ENCODE measurements at regions not wholly inside any gene's neighbourhood (a gene's known extent, or its start where the extent isn't known, plus 50 kb on each side); places are given as distances from the start of the nearest gene placed in this dataset.

DNA sequence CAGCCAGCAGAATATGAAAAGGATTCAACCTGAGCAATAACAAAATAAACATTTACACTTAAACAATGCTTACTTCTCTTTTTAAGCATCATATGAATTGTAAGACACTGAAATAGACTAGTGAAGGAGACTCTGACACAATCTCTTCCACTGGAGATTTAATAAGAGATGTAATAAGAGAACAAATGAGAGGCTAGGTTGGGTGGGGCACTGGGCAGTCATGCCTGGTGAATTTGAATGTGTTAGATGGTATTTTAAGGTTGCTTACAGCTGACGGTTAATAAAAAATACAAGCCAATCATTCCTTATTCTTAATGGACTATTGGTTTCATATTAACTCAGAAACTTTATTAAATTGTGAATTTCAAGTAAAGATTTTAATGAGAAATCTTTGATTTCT, 105.9 kb upstream of the TARS1 start:
- no peak for DNase-seq

DNA sequence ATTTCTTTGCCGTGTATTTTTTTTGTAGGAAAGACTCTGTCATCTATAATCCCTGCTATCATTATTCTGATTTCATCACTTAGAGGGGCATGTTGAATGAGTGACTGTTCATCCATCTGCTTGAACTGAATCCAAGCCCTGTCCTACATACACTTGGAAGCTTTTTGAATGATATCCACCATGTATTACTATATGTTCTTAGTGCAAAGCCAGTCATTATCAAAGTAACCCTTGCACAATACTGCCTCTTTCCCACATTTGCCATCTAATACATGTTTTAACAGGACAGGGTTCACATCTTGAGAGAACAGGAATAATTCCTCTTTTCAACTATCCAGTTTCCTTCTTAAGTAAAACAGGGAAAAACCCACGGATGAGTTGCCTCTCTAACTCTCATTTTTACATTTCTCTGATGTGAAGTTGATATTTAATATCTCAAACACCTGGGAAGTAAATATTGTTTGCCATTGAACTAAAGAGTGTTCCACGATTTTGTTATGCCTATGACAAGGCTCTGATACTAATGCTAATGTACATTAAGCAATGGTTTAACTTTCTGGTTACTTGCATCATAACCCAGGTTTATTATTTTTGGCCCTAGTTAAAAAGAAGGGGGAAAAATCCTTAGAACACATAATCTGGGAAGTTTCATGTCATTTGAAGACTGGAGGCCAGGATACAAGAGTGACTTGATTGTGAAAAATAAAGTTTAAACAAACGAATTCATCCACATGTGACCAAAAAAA, 103.7 kb upstream of the TARS1 start:
- DNase-seq = peak; percentile 1

DNA sequence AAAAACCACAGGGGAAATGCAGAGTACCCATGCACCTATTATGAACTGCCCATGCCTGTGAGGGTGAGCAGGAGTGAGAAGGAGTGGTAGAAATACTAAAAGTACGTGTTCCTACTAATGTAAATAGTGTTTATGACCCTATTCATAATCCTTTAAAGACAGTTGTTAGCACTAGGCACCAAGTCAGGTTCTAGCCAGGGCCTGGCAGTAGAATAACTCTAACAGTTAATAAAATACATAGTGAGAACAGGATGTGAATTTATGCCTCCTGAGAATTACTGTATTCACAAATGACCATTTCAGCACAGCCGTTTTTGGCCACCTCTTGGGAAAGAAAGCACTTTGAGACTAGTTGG, 103.2 kb upstream of the TARS1 start:
- DNase-seq = no peak

DNA sequence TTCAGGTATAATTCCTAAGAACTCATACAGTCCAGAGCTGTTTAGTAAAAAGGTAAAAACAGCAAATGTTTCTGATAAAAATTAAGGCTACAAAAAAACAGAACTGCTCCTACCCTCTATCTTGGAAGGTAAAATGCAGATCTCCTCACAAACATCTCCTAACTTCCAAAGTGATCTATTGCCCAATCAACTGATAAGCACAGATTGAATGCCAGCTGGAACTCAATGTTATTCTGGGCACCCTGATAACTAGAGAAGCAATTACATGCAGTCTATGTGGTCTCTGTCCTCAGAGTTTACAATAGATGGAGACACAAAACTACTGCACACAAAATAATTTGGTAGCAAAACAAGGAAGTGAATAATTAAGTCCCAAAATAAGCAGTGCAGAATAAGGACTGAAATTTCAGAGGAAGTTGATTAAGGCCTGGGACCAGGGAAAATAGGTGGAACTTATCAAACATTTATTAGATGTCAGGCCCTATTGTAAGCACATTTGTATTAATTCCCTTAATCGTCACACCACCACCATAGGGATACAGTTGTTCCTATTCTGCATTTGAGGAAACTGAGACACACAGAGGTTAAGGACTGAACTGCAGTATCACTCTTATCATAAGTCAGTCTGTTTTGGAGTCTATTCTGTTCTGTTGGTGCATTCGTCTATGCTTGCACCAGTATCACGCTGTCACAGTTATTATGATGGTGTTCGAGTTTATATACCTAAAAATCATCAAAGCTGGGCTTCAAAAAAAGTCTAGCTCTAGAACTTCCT, 102.2 kb upstream of the TARS1 start:
- DNase-seq = no peak

DNA sequence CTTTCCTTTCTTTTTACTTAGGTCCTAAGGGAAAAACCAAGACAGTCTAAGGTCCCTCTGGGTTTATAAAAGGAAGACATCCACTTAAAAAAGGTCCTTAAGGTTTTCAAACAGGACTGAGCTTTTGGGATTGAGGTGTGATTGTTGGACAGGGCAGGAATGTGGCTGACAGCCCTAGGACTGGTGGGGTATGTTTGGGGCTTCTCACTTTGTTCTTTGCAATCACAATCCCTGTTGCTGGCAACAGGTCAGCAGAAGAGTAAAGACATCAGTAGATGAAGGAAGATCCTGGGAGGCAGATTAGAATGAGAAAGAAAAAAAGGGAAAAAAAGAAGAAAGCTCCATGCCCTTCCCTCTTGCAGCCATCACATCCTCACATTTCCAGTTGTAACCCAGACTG, 101.4 kb upstream of the TARS1 start:
- no peak for DNase-seq

DNA sequence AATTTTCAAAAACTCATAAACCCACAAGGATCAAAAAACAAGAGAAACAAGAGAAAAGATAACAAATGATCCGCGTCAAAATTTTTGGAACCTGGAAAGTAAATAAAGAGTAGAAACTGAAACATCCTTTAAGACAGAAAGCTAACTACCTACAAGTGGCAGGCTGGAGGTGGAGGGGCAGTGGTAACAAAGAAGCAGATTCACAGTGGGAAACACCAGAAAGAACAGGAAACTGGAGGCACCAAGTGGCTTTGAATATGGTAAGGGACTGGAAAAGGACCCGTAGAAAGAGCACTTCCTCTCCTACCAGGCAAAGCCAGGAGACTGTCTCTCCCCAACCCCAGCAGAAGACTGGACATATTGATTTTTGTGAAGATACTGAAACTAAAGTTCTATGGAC, 100.6 kb upstream of the TARS1 start:
- DNase-seq = no peak

DNA sequence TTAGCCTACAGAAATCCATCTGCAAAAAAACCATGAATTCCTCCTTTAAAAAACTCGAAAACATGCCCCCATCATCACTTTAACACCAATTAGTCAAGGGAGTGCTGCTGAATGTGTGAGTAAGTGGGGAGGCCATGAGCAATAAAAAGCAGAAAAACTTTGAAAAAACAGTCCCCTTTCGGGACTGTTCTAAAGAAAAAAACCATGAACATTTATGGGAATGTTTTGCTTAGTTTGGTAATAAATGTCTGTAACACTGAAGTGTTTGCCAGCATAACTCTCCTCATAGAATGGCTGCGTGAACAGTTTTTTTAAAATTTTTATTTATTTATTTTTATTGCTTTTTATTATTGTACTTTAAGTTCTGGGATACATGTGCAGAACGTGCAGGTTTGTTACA, 99.4 kb upstream of the TARS1 start:
- DNase-seq = no peak

DNA sequence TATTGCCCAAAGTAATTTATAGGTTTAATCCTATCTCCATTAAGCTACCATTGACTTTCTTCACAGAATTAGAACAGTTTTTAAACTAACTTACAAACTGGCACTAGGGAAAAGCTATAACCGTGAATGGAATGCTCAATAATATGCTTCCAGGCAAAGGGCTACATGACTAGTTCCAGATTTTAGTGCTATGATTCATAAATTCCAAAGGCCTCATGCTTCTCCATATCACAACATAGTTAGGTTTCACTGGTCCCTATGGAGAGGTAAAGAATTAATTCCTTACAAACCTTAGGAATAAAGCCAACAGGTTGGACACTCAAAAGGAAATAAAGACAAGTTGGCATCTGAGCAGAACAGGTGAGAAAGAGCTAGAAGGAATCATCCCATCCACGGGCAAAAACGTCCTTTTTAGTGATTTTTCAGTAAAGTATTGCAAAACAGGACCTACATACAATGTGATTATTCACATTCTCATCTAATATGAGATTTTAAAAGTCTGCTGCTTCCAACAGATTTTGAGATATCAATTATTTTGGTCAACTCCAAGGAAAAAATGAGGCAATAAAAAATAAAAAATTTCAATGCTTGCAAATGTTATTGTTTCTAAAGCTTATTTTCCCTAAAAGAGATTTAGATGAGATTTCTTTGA, 97.0 kb upstream of the TARS1 start:
- DNase-seq = no peak

DNA sequence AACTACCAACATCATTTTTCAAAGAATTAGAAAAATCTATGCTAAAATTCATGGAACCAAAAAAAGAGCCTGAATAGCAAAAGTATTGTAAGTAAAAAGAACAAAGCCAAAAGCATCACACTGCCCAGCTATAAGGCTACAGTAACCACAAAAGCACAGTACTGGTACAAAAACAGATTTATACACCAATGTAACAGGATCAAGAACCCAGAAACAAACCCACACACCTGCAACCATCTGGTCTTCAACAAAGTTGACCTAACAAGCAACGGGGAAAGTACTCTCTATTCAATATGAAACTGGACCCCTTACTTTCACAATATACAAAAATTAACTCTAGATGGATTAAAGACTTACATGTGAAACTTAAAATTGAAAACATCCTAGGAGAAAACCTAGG, 94.2 kb upstream of the TARS1 start:
- DNase-seq = no peak

DNA sequence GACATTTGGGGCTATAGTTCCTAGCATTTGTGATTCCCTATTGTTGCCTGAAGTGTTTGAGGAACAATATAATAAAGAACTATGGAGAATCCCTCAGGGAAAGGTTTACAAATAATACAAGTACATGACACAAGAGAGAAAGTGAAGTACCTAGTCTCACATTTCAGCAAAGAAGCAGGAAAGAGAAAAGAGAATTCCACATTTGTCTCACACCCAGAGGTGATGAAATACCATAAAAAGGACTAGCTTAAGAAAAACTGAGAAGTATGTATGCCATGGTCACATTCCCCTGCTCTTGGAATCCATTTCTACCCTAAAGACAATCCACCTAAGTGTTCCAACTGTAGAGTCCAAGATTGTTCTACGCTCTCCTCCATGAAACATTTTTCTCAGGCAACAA, 79.0 kb upstream of the TARS1 start:
- DNase-seq = no peak

DNA sequence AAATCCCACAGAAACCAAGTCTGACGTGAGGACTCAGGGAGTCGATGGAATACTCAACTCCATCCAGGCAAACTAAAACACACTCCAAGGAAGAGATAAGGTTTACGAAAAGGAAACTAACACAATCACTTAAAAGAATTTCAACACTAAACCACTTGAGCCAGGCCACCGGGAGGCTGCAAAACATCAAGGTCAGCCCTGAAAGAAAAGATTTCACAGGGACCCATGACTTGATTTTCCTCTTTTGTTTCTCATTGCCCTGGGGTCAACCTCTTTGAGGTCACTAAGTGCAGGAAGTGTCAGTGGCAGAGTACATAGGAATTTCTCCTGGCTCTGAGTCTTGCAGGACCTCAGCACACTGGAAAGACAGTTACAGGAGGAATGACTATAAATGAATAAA, 77.8 kb upstream of the TARS1 start:
- no peak for DNase-seq

DNA sequence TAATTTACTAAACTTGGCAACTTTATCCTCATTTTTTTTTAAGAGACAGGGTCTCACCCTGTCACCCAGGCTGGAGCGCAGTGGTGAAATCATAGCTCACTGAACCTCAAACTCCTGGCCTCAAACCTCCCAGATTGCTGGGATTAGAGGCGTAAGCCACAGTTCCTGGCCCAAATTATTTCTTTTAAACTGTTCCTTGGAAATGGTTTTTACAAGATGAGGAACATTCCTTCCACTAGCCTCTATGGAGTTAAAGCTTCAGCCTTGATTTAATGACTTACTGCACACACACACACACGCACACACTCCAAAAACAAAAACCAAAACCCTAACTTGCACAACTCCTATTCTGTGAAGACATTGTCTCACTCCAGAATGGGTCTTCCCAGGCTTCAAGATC, 77.2 kb upstream of the TARS1 start:
- DNase-seq = no peak

DNA sequence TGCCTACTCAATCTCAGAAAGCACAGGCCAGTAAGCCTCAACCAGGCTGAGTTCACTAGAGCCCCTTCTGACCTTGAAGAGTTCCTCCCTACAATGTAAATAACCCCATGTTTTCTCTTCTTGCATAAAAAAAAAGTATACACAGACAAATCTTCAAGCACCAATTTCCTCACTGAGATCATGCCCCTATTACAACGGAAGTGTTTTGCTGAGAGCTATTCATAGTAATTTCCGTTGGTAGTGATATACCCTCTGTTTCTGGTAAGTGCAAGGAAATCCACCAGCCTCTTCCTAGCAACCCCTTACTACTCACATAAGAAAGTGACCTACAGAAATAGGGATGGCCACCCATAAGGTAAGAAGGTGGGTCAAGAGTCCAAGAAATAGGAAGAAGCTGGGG, 76.4 kb upstream of the TARS1 start:
- peak; percentile 7 for DNase-seq

DNA sequence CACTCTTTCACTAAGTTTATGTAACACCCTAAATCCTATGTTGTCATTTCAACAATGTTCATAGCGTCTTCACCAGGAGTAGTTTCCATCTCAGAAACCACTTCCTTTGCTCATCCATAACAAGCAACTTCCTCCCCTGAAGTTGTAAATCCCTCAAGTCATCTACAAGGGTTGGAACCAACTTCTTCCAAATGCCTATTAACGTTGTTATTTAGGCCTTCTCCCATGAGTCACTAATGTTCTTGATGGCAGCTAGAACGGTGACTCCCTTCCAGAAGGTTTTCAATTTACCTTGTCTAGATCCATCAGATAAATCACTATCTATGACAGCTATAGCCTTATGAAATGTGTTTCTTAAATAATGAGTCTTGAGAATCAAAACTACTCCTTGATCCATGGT, 73.3 kb upstream of the TARS1 start:
- no peak for DNase-seq

DNA sequence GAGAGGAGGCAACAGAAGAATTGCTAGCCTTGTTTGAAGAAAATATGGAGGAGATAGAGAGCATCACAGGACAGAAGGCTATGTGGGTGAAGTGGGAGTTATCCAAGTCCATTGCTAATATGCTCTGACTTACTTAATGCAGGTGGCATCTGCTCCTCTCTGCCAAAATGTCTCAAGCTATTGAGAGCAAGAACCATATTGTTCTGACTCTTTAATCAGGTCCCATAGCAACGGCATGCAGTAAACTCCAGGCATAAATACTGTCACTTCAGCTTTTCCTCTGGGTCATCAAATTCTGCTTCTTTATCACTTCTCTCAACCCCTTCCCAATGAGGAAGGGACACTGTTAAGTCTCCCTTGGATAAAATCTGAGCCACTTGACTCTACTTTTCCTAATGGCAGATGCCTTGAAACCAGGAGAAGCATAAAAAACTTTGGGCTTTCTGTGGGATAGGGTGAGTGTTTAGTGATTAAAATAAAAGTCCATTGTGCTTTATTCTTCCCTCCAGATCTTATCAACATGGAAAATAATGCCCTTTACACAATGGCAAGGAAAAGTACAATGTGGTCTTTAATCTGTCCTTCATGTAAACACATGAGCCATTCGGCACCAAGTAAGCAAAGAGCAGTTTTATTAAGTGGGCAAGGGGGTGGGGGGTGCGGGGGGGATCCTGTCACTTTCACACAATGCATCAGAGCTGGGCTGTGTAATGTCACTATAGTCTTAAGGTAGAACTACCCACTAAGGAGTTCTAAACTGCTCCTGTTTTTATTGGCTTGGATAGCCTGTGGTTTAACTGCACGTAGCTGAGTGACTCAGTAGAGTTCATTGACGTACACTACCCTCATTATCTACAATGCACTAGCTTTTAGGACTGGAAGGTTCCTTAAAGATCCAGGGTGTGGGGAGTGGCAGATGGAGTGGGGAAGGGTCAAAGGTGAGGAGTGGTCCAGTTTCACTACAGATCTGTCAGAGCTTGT, 71.0 kb upstream of the TARS1 start:
- DNase-seq = no peak

DNA sequence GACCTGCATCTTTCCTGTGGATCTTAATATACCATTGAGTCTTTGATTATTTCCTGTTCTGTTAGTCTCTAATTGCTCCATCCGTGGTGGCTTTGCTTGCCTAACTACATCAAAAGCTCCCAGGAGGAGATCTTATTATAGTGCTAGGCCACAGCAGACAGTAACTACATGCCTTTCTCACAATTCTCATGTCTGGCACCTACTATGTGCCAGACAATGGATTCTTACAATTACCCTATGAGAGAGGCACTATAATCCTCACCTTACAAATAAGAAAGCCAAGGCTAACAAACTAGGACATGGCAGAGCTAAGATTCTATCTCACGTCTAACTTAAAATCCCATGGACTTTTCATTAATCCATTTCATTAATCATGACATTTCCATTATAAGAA, 70.3 kb upstream of the TARS1 start:
- DNase-seq = no peak

DNA sequence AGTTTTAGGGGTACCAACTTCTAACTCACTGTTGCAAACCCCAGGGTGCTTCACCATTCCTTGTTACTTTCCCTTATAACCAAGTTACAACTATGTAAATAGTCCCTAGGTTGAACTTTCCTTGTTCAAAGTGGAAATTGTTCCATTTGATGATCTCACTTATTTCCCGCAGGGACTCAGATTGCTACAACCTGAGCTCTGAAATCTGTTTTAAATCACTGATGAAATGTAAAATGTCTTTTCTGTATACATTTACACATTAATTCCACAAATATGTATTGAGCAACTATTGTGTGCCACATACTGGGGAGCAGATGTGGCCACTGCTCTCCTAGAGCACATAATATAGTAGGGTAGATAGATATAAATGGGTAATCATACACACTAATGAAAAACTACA, 69.1 kb upstream of the TARS1 start:
- no peak for DNase-seq

DNA sequence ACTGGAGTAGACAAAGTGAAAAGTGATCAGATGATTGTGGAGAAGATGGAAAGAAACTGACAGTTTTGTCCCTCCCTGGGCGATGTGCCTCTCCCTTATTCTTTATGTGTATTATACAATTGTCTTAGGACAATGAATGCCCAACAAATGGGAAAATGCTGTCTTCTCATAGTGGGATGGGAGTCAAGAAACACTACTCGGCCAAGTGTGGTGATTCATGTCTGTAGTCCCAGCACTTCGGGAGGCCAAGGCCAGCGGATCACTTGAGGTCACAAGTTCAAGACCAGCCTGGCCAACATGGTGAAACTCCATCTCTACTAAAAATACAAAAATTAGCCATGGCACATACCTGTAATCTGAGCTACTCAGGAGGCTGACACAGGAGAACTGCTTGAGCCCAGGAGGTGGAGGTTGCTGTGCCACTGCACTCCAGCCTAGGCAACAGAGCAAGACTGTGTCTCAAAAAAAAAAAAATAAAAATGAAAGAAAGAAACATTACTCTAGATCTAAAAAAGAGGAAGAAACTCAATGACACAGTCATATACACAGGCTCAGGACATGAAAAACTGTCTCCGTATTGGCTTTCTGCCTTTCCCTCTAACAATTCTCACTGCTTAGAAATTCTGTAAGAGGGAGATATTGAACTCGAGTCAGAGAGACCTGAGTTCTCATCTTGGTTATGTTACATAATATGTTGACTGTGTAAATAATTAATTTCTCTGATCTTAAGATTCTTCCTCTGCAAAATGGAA, 67.9 kb upstream of the TARS1 start:
- no peak for DNase-seq

DNA sequence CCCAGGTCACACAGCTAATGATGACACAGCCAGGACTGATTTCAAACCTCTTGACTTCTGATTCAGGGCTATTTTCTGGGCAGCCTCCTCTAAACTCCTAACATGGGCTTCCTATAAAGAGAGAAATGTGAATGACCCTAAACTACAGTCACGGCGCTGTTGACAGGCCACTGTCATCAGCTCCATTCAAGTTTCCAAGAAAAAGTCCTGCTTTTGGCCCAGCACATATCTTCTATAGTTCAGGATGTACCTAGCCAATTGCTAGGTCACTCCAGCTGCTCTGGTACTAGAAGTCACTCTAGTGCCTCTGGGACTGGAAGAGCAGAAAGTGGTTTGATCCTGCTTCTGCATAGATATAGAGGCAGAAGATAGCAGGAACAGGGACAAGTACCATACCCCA, 64.9 kb upstream of the TARS1 start:
- DNase-seq = no peak

DNA sequence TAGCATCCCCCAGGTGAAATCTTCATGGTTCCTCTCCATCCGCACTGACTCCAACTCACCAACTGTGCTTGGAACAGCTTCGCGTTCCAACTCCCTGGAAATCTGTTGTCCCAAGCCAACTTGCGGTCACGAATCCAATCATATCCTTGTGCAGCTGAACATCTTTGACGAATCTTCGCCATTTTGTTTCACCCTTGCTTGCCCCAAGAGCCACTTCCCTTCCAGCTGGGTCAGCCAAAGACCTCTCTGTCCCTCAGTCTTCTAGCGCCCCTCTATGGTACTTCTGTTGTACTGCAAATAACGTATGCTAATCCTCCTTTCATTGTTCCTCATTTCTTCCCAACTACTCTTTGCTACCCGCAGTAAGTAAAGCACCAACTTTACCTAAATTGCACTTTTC, 61.0 kb upstream of the TARS1 start:
- peak; percentile 53 for DNase-seq

DNA sequence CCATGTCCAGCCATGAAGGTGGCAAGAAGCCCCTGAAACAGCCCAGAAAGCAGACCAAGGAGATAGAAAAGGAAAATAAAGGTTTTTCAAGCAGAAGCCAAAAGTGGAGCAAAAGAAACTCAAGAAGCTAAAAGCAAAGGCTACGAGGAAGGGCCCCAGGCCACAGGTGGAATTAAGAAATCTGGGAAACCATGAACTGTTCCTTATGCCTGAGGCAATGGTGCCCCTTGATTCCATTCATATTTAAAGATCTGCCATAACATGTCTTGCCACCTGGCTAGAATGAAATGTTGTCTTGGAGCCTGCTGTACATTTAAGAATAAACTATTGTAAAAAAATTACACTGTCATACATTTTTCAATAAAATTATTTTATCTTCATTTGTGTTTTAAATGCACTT, 59.5 kb upstream of the TARS1 start:
- DNase-seq = no peak

All from suppressor macrophage treated with lipopolysaccharide for 4 hours (primary cell).